Calu3 (cell line): ENCODE measurements at regions not wholly inside any gene's neighbourhood (a gene's known extent, or its start where the extent isn't known, plus 50 kb on each side); places are given as distances from the start of the nearest gene placed in this dataset.

Experiments
- BruUV-seq: library from RNA; stranded (reverse); fragments of 400-500 nt; replicated peaks from 2 replicates; lab custom pipeline; 2021; lab: Mats Ljungman, UMichigan
- CTCF ChIA-PET: fragments of 300-600 bp; sonication (Branson Sonifier 250); formaldehyde crosslinking; loops from one replicate; lab custom pipeline; 2022; ENCODE audit warnings: antibody characterized with exemption; lab: Charles Lee
- DNase-seq: peaks from one replicate; pipeline ENCODE4 v3.0.0; 2022
- H3K27ac Mint-ChIP-seq: one replicate; pipeline ENCODE4 v1.8.0; 2022; ENCODE audit warnings: mixed read lengths; ENCODE audit not compliant: unreplicated experiment
- H3K27me3 Mint-ChIP-seq: one replicate; pipeline ENCODE4 v1.8.0; 2022; ENCODE audit warnings: mixed read lengths; ENCODE audit not compliant: unreplicated experiment
- H3K36me3 Mint-ChIP-seq: one replicate; pipeline ENCODE4 v1.8.0; 2022; ENCODE audit warnings: mild to moderate bottlenecking, moderate library complexity, mixed read lengths; ENCODE audit not compliant: insufficient read depth, unreplicated experiment
- H3K4me1 Mint-ChIP-seq: one replicate; pipeline ENCODE4 v1.8.0; 2022; ENCODE audit warnings: mild to moderate bottlenecking, low read depth, mixed read lengths; ENCODE audit not compliant: unreplicated experiment
- H3K4me3 Mint-ChIP-seq: one replicate; pipeline ENCODE4 v1.8.0; 2022; ENCODE audit warnings: mild to moderate bottlenecking, low read depth, moderate library complexity, mixed read lengths; ENCODE audit not compliant: unreplicated experiment
- H3K9me3 Mint-ChIP-seq: one replicate; pipeline ENCODE4 v1.8.0; 2022; ENCODE audit warnings: low read depth, mixed read lengths; ENCODE audit not compliant: unreplicated experiment
- intact Hi-C: fragments of 100-400 bp; cut with micrococcal nuclease; formaldehyde crosslinking; loops from one replicate; pipeline ENCODE4 v1.10.0; 2022; ENCODE audit not compliant: unreplicated experiment
- TF ChIP-seq, protein P1 (sequence below): fragments of 200-600 bp; IDR thresholded peaks from one replicate; pipeline ENCODE4 v1.8.0; 2022; ENCODE audit warnings: antibody characterized with exemption; ENCODE audit not compliant: unreplicated experiment

DNA sequence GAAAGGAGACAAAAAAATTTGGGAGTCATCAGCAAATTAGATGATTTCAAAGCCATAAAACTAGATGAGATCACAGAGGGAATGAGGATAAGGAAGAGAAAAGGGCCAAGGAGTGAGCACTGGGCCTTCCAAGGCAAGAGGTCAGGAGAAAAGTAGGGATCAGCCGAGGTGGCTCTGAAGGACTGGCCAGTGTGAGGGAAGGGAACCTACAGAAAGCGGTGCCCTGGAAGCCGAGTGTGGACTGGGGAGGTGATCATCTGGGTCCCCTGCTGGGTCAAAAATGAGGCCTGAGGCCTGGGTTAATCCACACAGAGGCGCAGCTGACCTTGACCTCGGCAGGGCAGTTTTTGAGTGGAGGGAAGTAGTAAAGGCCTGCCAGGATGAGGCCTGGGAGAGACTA is 133.8 kb downstream of the SMIM20 start:
- TF ChIP-seq, protein P1, sequence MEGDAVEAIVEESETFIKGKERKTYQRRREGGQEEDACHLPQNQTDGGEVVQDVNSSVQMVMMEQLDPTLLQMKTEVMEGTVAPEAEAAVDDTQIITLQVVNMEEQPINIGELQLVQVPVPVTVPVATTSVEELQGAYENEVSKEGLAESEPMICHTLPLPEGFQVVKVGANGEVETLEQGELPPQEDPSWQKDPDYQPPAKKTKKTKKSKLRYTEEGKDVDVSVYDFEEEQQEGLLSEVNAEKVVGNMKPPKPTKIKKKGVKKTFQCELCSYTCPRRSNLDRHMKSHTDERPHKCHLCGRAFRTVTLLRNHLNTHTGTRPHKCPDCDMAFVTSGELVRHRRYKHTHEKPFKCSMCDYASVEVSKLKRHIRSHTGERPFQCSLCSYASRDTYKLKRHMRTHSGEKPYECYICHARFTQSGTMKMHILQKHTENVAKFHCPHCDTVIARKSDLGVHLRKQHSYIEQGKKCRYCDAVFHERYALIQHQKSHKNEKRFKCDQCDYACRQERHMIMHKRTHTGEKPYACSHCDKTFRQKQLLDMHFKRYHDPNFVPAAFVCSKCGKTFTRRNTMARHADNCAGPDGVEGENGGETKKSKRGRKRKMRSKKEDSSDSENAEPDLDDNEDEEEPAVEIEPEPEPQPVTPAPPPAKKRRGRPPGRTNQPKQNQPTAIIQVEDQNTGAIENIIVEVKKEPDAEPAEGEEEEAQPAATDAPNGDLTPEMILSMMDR: no peak
- no TSS peak for BruUV-seq
- intact Hi-C loops: no loop called here
- peaks cover 5% of the 10 kb centered on the region for H3K27me3 Mint-ChIP-seq
- H3K4me3 Mint-ChIP-seq: no peak overlapping the region
- no peak overlapping the region for H3K27ac Mint-ChIP-seq
- H3K9me3 Mint-ChIP-seq: no peaks in the 10 kb centered on the region
- CTCF ChIA-PET: no interaction called here
- no peaks in the 10 kb centered on the region for H3K36me3 Mint-ChIP-seq
- H3K4me1 Mint-ChIP-seq: peaks cover 25% of the 10 kb centered on the region
- DNase-seq: no peak

DNA sequence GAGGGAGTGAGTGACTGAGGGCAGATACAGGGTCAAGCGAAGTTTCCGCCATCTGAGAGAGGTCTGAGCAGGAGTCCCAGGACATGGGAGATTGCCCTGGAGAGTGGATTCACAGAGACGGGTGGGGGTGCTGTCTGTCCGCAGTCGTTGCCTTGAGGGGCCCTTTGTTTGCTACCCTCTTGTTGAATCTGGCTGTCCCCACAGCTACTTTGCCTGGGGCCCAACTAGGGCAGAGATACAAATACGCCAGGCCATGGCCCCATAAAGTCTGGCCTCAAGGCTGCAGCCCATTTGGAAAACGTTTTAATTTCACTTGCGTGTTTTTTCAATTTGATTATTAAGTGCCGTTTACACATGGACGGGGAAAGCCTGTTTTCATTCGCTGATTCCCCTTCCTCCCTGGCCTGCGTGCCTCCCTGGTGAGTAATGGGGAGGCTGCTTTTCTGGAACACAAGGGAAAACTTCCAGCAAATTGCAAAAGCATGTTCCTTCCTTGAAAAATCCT is 134.4 kb downstream of the SMIM20 start:
- Mint-ChIP-seq H3K27me3 (peaks cover under 1% of the 10 kb centered on the region), H3K9me3 (no peaks in the 10 kb centered on the region), H3K4me1 (peaks cover 25% of the 10 kb centered on the region), H3K27ac (no peak overlapping the region), H3K4me3 (no peak overlapping the region), H3K36me3 (no peaks in the 10 kb centered on the region)
- intact Hi-C loops: no loop called here
- DNase-seq: no peak
- TF ChIP-seq, protein P1: no peak
- CTCF ChIA-PET: no interaction called here
- BruUV-seq: no TSS peak

DNA sequence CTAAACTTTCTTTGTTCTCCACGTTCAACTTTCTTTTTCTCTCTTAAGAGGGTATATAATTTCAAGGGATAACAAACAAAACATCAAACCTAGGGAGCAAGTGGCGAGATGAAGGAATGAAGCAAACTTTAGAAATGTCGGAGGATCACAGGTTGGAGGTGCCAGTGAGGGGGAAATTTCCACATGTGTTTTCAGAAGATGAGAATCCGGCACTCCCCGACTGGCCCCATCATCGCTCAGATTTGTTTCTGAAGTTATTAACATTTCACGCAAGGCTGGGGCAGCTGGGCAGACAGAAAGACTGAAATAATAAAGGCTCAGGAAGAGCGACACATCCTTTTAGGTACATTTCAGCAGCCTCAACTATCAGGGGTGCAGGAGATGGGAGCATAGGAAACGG is 134.9 kb downstream of the SMIM20 start:
- TF ChIP-seq, protein P1: no peak
- no peak overlapping the region for H3K27ac Mint-ChIP-seq
- DNase-seq: no peak
- intact Hi-C loops: no loop called here
- CTCF ChIA-PET: no interaction called here
- peaks cover 6% of the 10 kb centered on the region for H3K27me3 Mint-ChIP-seq
- BruUV-seq: no TSS peak
- H3K36me3 Mint-ChIP-seq: no peaks in the 10 kb centered on the region
- H3K4me3 Mint-ChIP-seq: no peak overlapping the region
- peaks cover 25% of the 10 kb centered on the region for H3K4me1 Mint-ChIP-seq
- H3K9me3 Mint-ChIP-seq: no peaks in the 10 kb centered on the region

DNA sequence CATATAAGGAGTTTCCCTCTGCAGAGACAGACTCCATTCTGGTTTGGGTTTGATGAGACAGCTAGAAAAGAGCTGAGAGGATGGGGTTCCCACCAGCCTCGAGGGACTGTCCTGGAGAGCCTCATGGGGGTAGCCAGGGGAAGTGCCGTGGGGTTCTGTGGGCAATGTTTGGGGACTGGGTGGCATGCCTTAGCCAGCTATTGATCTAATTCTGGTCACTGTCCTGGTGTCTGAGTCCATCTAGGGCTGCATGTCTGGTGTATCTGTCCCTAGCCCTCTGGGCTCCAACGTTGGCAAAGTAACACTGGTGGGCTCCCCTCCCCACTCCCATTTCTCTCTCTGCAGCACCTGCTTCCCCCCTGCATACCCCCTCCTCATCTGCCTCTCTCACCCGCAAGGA is 135.4 kb downstream of the SMIM20 start:
- no peak for DNase-seq
- CTCF ChIA-PET: interaction anchor here (0.6 kb wide), 1 partner anchor 37 kb away, joined by 4 read pairs; no protein-coding TSS in a partner anchor
- intact Hi-C loops: no loop called here
- no peaks in the 10 kb centered on the region for H3K36me3 Mint-ChIP-seq
- no peaks in the 10 kb centered on the region for H3K9me3 Mint-ChIP-seq
- peaks cover 11% of the 10 kb centered on the region for H3K27me3 Mint-ChIP-seq
- TF ChIP-seq, protein P1: no peak
- no peak overlapping the region for H3K4me3 Mint-ChIP-seq
- H3K27ac Mint-ChIP-seq: no peak overlapping the region
- H3K4me1 Mint-ChIP-seq: peaks cover 25% of the 10 kb centered on the region
- BruUV-seq: no TSS peak
